Spleen (tissue), 7 donors: ENCODE measurements at regions not wholly inside any gene's neighbourhood (a gene's known extent, or its start where the extent isn't known, plus 50 kb on each side); places are given as distances from the start of the nearest gene placed in this dataset.
"Not testable (repeated sequence)": the region's sequence is repeated elsewhere in the genome, so short reads cannot be mapped to it uniquely, and the experiment has no call there.

Experiments
- POLR2A ChIP-seq, 3 donors: fragments of 450-650 bp; IDR thresholded peaks; one replicate each; pipeline ENCODE4 v1.5.1; 2017; ENCODE audit warnings: antibody characterized with exemption in 3 of 3, mild to moderate bottlenecking in 1 of 3
- TF ChIP-seq, protein P1 (sequence below), 11 experiments: fragments of 200-600 bp in 7 of 11; fragments of 450-650 bp in 4 of 11; sonication (generic) in 4 of 11; IDR thresholded peaks in 8 of 11; conservative IDR thresholded peaks in 3 of 11; 1 replicate in 7 of 11; 2 replicates in 4 of 11; pipeline versions ENCODE4 v1.4.0 to v1.8.0; 2016 to 2021; ENCODE audit warnings: antibody characterized with exemption in 11 of 11, inconsistent platforms in 4 of 11, mild to moderate bottlenecking in 1 of 11
- donor health status: DM: no; HTN: no; CAD: no; lungs with moderate emphysema.
- donor health status: DM: no; HTN: no; CAD: no.
- donor health status: DM: no; HTN: no; CAD: no.

DNA sequence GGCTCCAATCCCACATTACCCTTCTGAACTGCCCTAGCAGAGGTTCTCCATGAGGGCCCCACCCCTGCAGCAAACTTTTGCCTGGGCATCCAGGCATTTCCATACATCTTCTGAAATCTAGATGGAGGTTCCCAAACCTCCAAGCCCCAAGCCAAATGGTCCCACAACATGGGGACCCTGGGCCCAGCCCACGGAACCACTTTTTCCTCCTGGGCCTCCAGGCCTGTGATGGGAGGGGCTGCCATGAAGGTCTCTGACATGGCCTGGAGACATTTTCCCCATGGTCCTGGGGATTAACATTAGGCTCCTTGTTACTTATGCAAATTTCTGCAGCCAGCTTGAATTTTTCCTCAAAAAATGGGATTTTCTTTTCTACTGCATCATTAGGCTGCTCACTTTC is 156.7 kb upstream of the HDDC2 start:
- TF ChIP-seq, protein P1, sequence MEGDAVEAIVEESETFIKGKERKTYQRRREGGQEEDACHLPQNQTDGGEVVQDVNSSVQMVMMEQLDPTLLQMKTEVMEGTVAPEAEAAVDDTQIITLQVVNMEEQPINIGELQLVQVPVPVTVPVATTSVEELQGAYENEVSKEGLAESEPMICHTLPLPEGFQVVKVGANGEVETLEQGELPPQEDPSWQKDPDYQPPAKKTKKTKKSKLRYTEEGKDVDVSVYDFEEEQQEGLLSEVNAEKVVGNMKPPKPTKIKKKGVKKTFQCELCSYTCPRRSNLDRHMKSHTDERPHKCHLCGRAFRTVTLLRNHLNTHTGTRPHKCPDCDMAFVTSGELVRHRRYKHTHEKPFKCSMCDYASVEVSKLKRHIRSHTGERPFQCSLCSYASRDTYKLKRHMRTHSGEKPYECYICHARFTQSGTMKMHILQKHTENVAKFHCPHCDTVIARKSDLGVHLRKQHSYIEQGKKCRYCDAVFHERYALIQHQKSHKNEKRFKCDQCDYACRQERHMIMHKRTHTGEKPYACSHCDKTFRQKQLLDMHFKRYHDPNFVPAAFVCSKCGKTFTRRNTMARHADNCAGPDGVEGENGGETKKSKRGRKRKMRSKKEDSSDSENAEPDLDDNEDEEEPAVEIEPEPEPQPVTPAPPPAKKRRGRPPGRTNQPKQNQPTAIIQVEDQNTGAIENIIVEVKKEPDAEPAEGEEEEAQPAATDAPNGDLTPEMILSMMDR (IDR thresholded peaks at IDR 0.05 in 8 of 11, conservative IDR thresholded peaks at IDR 0.05 in 3 of 11) = not testable (repeated sequence)
- TF ChIP-seq POLR2A (IDR thresholded peaks at IDR 0.05) = not testable (repeated sequence)
